H1 (cell line): ENCODE measurements at regions not wholly inside any gene's neighbourhood (a gene's known extent, or its start where the extent isn't known, plus 50 kb on each side); places are given as distances from the start of the nearest gene placed in this dataset.

Source experiments
- CTCF ChIA-PET: fragments of 300-600 bp; sonication (Branson Sonifier 250); formaldehyde crosslinking; loops from one replicate; lab custom pipeline; 2021; ENCODE audit not compliant: partially characterized antibody; lab: Charles Lee
- POLR2A ChIA-PET: fragments of 300-600 bp; sonication (Branson Sonifier 250); formaldehyde crosslinking; loops from one replicate; lab custom pipeline; 2021; ENCODE audit warnings: inconsistent platforms; ENCODE audit not compliant: partially characterized antibody; lab: Charles Lee
- DNase-seq, 2 experiments: peaks; one replicate each; pipeline versions ENCODE4 v3.0.0 to v3.0.0-alpha.2; 2010 to 2022; ENCODE audit warnings: low spot score in 2 of 2, low read depth in 1 of 2, mixed read lengths in 1 of 2
- FAIRE-seq: peaks from 2 replicates; lab custom pipeline; 2011; peaks lifted over from hg19 to GRCh38; lab: Jason Lieb, UNC
- H2AFZ ChIP-seq: 2 replicates; pipeline ENCODE4 v1.8.1; 2012; ENCODE audit warnings: low read length, inconsistent platforms
- H2AK5ac ChIP-seq: 2 replicates; pipeline ENCODE4 v1.6.1; 2013; ENCODE audit warnings: low read depth, low read length
- H2BK120ac ChIP-seq: replicated peaks from 2 replicates; pipeline ENCODE3; 2013; ENCODE audit warnings: low read depth, low read length, inconsistent platforms
- H2BK12ac ChIP-seq: 2 replicates; pipeline ENCODE4 v1.6.1; 2013; ENCODE audit warnings: low read depth, low read length
- H2BK15ac ChIP-seq: 2 replicates; pipeline ENCODE4 v1.6.1; 2013; ENCODE audit warnings: low read length
- H2BK20ac ChIP-seq: 2 replicates; pipeline ENCODE4 v1.6.1; 2013; ENCODE audit warnings: low read length
- H2BK5ac ChIP-seq: 2 replicates; pipeline ENCODE4 v1.6.1; 2013; ENCODE audit warnings: low read depth, low read length
- H3K14ac ChIP-seq: 2 replicates; pipeline ENCODE4 v1.6.1; 2013; ENCODE audit warnings: inconsistent platforms; ENCODE audit not compliant: insufficient read length
- H3K18ac ChIP-seq: 2 replicates; pipeline ENCODE4 v1.6.1; 2013; ENCODE audit warnings: low read length; ENCODE audit errors: extremely low read depth
- H3K23ac ChIP-seq: 2 replicates; pipeline ENCODE4 v1.6.1; 2013; ENCODE audit warnings: inconsistent platforms; ENCODE audit not compliant: insufficient read length
- H3K23me2 ChIP-seq: 2 replicates; pipeline ENCODE4 v1.6.1; 2013; ENCODE audit warnings: low read depth, low read length
- H3K27ac ChIP-seq: 2 replicates; pipeline ENCODE4 v1.6.1; 2011; ENCODE audit warnings: low read depth, low read length, inconsistent platforms
- H3K27me3 ChIP-seq, 4 experiments: replicated peaks in 1 of 4; 1 replicate in 1 of 4; 2 replicates in 3 of 4; pipeline versions ENCODE4 v1.6.1 to v1.8.1; 2011 to 2013; ENCODE audit warnings: low read length in 3 of 4, mild to moderate bottlenecking in 3 of 4, inconsistent platforms in 2 of 4, mixed read lengths in 2 of 4, moderate library complexity in 1 of 4; ENCODE audit not compliant: control insufficient read depth in 3 of 4, insufficient read depth in 3 of 4; ENCODE audit errors: extremely low read depth in 1 of 4
- H3K36me3 ChIP-seq, 4 experiments: 2 replicates each; pipeline versions ENCODE4 v1.6.1 to v1.8.1; 2011 to 2013; ENCODE audit warnings: mild to moderate bottlenecking in 4 of 4, low read length in 3 of 4, moderate library complexity in 2 of 4, control low read depth in 1 of 4, inconsistent platforms in 1 of 4; ENCODE audit not compliant: insufficient read depth in 4 of 4, control insufficient read depth in 2 of 4
- H3K4ac ChIP-seq: replicated peaks from 2 replicates; pipeline ENCODE3; 2013; ENCODE audit warnings: low read length, low read depth, mixed read lengths, inconsistent platforms; ENCODE audit not compliant: insufficient read length
- H3K4me1 ChIP-seq, 4 experiments: replicated peaks in 1 of 4; 1 replicate in 1 of 4; 2 replicates in 3 of 4; pipeline versions ENCODE4 v1.6.1 to v1.8.1; 2011 to 2013; ENCODE audit warnings: low read length in 3 of 4, inconsistent platforms in 2 of 4, mixed read lengths in 1 of 4; ENCODE audit not compliant: insufficient read depth in 4 of 4, control insufficient read depth in 3 of 4
- H3K4me2 ChIP-seq, 2 experiments: 2 replicates each; pipeline versions ENCODE4 v1.6.1 to v1.8.1; 2011 to 2013; ENCODE audit warnings: low read depth in 2 of 2, low read length in 2 of 2, control low read depth in 1 of 2, inconsistent platforms in 1 of 2, mild to moderate bottlenecking in 1 of 2; ENCODE audit not compliant: insufficient read depth in 1 of 2
- H3K4me3 ChIP-seq, 4 experiments: fragments of 200-600, 300-600 bp in 1 of 4; sonication (generic), shearing (Covaris generic), sonication (Bioruptor Twin) in 1 of 4; 2 replicates each; pipeline versions ENCODE4 v1.5.1 to v1.8.1; 2011 to 2016; ENCODE audit warnings: low read length in 4 of 4, low read depth in 3 of 4, control low read depth in 2 of 4, inconsistent platforms in 2 of 4, mild to moderate bottlenecking in 2 of 4, mixed read lengths in 1 of 4, moderate library complexity in 1 of 4; ENCODE audit not compliant: insufficient read depth in 2 of 4; ENCODE audit errors: extremely low read depth in 1 of 4
- H3K56ac ChIP-seq: replicated peaks from 2 replicates; pipeline ENCODE3; 2013; ENCODE audit warnings: low read depth, mild to moderate bottlenecking, mixed read lengths, low read length, inconsistent platforms; ENCODE audit not compliant: insufficient read length
- H3K79me1 ChIP-seq: 2 replicates; pipeline ENCODE4 v1.6.1; 2013; ENCODE audit warnings: low read depth, low read length, control low read depth
- H3K79me2 ChIP-seq, 2 experiments: 2 replicates each; pipeline versions ENCODE4 v1.6.1 to v1.8.1; 2012 to 2013; ENCODE audit warnings: low read length in 2 of 2, mild to moderate bottlenecking in 2 of 2, inconsistent platforms in 1 of 2; ENCODE audit not compliant: insufficient read depth in 2 of 2, control insufficient read depth in 1 of 2
- H3K9ac ChIP-seq, 4 experiments: replicated peaks in 1 of 4; 1 replicate in 1 of 4; 2 replicates in 3 of 4; pipeline versions ENCODE4 v1.6.1 to v1.8.1; 2011 to 2013; ENCODE audit warnings: low read depth in 3 of 4, low read length in 3 of 4, control low read depth in 2 of 4, mild to moderate bottlenecking in 2 of 4, moderate library complexity in 2 of 4, inconsistent platforms in 1 of 4; ENCODE audit errors: extremely low read depth in 1 of 4
- H3K9me3 ChIP-seq, 2 experiments: 2 replicates each; pipeline versions ENCODE4 v1.6.1 to v1.8.1; 2012 to 2013; ENCODE audit warnings: mild to moderate bottlenecking in 2 of 2, moderate library complexity in 2 of 2, control low read depth in 1 of 2, inconsistent platforms in 1 of 2, low read depth in 1 of 2, low read length in 1 of 2, mixed read lengths in 1 of 2; ENCODE audit not compliant: insufficient read depth in 2 of 2
- H4K20me1 ChIP-seq, 2 experiments: replicated peaks in 1 of 2; 2 replicates each; pipeline versions ENCODE3 to v1.8.1; 2011 to 2013; ENCODE audit warnings: inconsistent platforms in 2 of 2, low read length in 2 of 2, mild to moderate bottlenecking in 1 of 2; ENCODE audit not compliant: insufficient read depth in 2 of 2, control insufficient read depth in 1 of 2
- H4K5ac ChIP-seq: 2 replicates; pipeline ENCODE4 v1.6.1; 2013; ENCODE audit warnings: low read length, low read depth, mixed read lengths, inconsistent platforms; ENCODE audit not compliant: insufficient read length
- H4K8ac ChIP-seq: 2 replicates; pipeline ENCODE4 v1.8.0; 2013; ENCODE audit warnings: mild to moderate bottlenecking, moderate library complexity, low read length, inconsistent platforms; ENCODE audit not compliant: insufficient read depth; ENCODE audit errors: extremely low read depth
- H4K91ac ChIP-seq: replicated peaks from 2 replicates; pipeline ENCODE3; 2013; ENCODE audit warnings: low read length, mixed read lengths, inconsistent platforms; ENCODE audit not compliant: insufficient read length
- GTF2F1 ChIP-seq: IDR thresholded peaks from 2 replicates; pipeline ENCODE4 v1.6.1; 2012; ENCODE audit warnings: low read depth, low read length, improper control_type of control experiment, borderline replicate concordance
- MAX ChIP-seq: IDR thresholded peaks from 2 replicates; pipeline ENCODE4 v1.6.1; 2012; ENCODE audit warnings: inconsistent platforms
- NRF1 ChIP-seq: IDR thresholded peaks from 2 replicates; pipeline ENCODE4 v1.6.1; 2011; ENCODE audit warnings: mild to moderate bottlenecking, low read depth, low read length, improper control_type of control experiment
- PHF8 ChIP-seq: fragments of 200-600 bp; sonication (generic); conservative IDR thresholded peaks from 2 replicates; pipeline ENCODE4 v1.7.1; 2012; ENCODE audit warnings: low read depth, mild to moderate bottlenecking, inconsistent platforms, low read length, moderate library complexity
- POLR2A ChIP-seq, 2 experiments: IDR thresholded peaks; 1 replicate in 1 of 2; 2 replicates in 1 of 2; pipeline ENCODE4 v1.6.1; 2011; ENCODE audit warnings: low read depth in 2 of 2, low read length in 2 of 2, mild to moderate bottlenecking in 2 of 2; ENCODE audit errors: control extremely low read depth in 1 of 2
- SP4 ChIP-seq: IDR thresholded peaks from 2 replicates; pipeline ENCODE4 v1.6.1; 2012; ENCODE audit warnings: low read length, inconsistent platforms
- WGBS, 2 experiments: shearing (Covaris generic) in 1 of 2; methylation state at CpG; one replicate each; pipeline versions ENCODE4 v1.1.6 to v1.1.7; 2013 to 2015; ENCODE audit warnings: low lambda C conversion rate in 2 of 2, mixed read lengths in 2 of 2, inconsistent platforms in 1 of 2, low coverage in 1 of 2, missing lambda C conversion rate in 1 of 2; ENCODE audit not compliant: insufficient replicate concordance in 2 of 2, insufficient coverage in 1 of 2, insufficient read length in 1 of 2; ENCODE audit errors: extremely low coverage in 1 of 2, missing lambda C conversion rate in 1 of 2; 5-methylcytosine and 5-hydroxymethylcytosine counted together

GRCh38 chr15:96732704-96733103, 402.2 kb downstream of the NR2F2 start:
- no peak overlapping the region for H4K91ac ChIP-seq
- H3K18ac ChIP-seq: no peak overlapping the region
- no peaks in the 10 kb centered on the region for H3K36me3 ChIP-seq
- H3K27me3 ChIP-seq: no peaks in the 10 kb centered on the region
- no peak overlapping the region for H2AK5ac ChIP-seq
- H3K23ac ChIP-seq: no peak overlapping the region
- WGBS, 2 experiments: 95% methylated on average over 5 of the region's 5 CpGs; no CpG with 5 or more reads in 1 of the 2 experiments
- H2AFZ ChIP-seq: no peak overlapping the region; the same call in 1 of the 2 replicates
- TF ChIP-seq POLR2A (IDR thresholded peaks at IDR 0.05; ENCODE audit: control extremely low read depth in 1 of 2, low read depth in 2 of 2, low read length in 2 of 2) (no peak), PHF8 (no peak), NRF1 (no peak), MAX (no peak), GTF2F1 (no peak), SP4 (no peak)
- no peak overlapping the region for H4K8ac ChIP-seq
- no peak overlapping the region for H3K27ac ChIP-seq
- ChIA-PET CTCF (no interaction called here), POLR2A (no interaction called here)
- H2BK15ac ChIP-seq: no peak overlapping the region
- no peak overlapping the region for H3K4me2 ChIP-seq
- H3K9ac ChIP-seq: no peak overlapping the region
- FAIRE-seq (no peak), DNase-seq (no peak)
- H3K79me2 ChIP-seq: no peaks in the 10 kb centered on the region
- H3K4ac ChIP-seq: no peak overlapping the region
- H3K9me3 ChIP-seq: no peaks in the 10 kb centered on the region
- no peaks in the 10 kb centered on the region for H3K79me1 ChIP-seq
- no peak overlapping the region for H4K5ac ChIP-seq
- no peak overlapping the region for H3K14ac ChIP-seq
- no peaks in the 10 kb centered on the region for H3K23me2 ChIP-seq
- no peak overlapping the region for H2BK20ac ChIP-seq
- no peak overlapping the region for H2BK5ac ChIP-seq
- no peaks in the 10 kb centered on the region; a peak in 1 of 7 replicates for H3K4me1 ChIP-seq
- no peak overlapping the region for H3K56ac ChIP-seq
- no peak overlapping the region for H2BK120ac ChIP-seq
- H2BK12ac ChIP-seq: no peak overlapping the region
- no peak overlapping the region for H3K4me3 ChIP-seq
- no peaks in the 10 kb centered on the region for H4K20me1 ChIP-seq
